ENCODE measurements at regions not wholly inside any gene's neighbourhood (a gene's known extent, or its start where the extent isn't known, plus 50 kb on each side); places are given as distances from the start of the nearest gene placed in this dataset.

GRCh38 chr9:82584349-82584863, 478.5 kb downstream of the RASEF start:
- no peak for DNase-seq (ENCODE audit: low spot score)

- no peak for DNase-seq (ENCODE audit: low spot score)
Observed at GRCh38 chr9:82586918-82587356, 476.0 kb downstream of the RASEF start.

- DNase-seq (ENCODE audit: low spot score): no peak
Observed at GRCh38 chr9:82588301-82589180, 474.4 kb downstream of the RASEF start.

GRCh38 chr9:82590845-82591244, 472.1 kb downstream of the RASEF start:
- DNase-seq (ENCODE audit: low spot score): no peak

GRCh38 chr9:82593501-82593900, 469.4 kb downstream of the RASEF start:
- no peak for DNase-seq (ENCODE audit: low spot score)

GRCh38 chr9:82597241-82598203, 465.4 kb downstream of the RASEF start:
- DNase-seq (ENCODE audit: low spot score): no peak

- DNase-seq (ENCODE audit: low spot score): no peak
Observed at GRCh38 chr9:82598241-82599039, 464.5 kb downstream of the RASEF start.

- DNase-seq (ENCODE audit: low spot score): no peak
Observed at GRCh38 chr9:82599336-82599949, 463.5 kb downstream of the RASEF start.

GRCh38 chr9:82600536-82601292, 462.2 kb downstream of the RASEF start:
- no peak for DNase-seq (ENCODE audit: low spot score)

GRCh38 chr9:82601293-82601771, 461.6 kb downstream of the RASEF start:
- peak; percentile 28 for DNase-seq (ENCODE audit: low spot score)

- DNase-seq (ENCODE audit: low spot score): no peak
Observed at GRCh38 chr9:82604947-82605656, 457.8 kb downstream of the RASEF start.

GRCh38 chr9:82605657-82606031, 457.3 kb downstream of the RASEF start:
- DNase-seq (ENCODE audit: low spot score): no peak

- DNase-seq (ENCODE audit: low spot score): no peak
Observed at GRCh38 chr9:82606071-82606470, 456.9 kb downstream of the RASEF start.

GRCh38 chr9:82606492-82607382, 456.2 kb downstream of the RASEF start:
- DNase-seq (ENCODE audit: low spot score): peak; percentile 73

- DNase-seq (ENCODE audit: low spot score): no peak
Observed at GRCh38 chr9:82608487-82608886, 454.5 kb downstream of the RASEF start.

GRCh38 chr9:82612942-82613341, 450.0 kb downstream of the RASEF start:
- DNase-seq (ENCODE audit: low spot score): no peak

GRCh38 chr9:82613498-82613897, 449.4 kb downstream of the RASEF start:
- DNase-seq (ENCODE audit: low spot score): no peak

GRCh38 chr9:82616545-82616944, 446.4 kb downstream of the RASEF start:
- DNase-seq (ENCODE audit: low spot score): no peak

GRCh38 chr9:82621447-82621846, 441.5 kb downstream of the RASEF start:
- DNase-seq (ENCODE audit: low spot score): no peak
